Liver (tissue), 3 donors: ENCODE measurements at regions not wholly inside any gene's neighbourhood (a gene's known extent, or its start where the extent isn't known, plus 50 kb on each side); places are given as distances from the start of the nearest gene placed in this dataset.

Experiments used
- CTCF ChIP-seq: fragments of 150-350 bp; IDR thresholded peaks from 2 replicates; pipeline ENCODE4 v1.5.1; 2017; ENCODE audit warnings: improper control_type of control experiment, low read depth, low read length; ENCODE audit not compliant: missing input control
- EGR1 ChIP-seq, 2 donors: IDR thresholded peaks; 2 replicates each; pipeline ENCODE4 v1.6.1; 2016 to 2018; ENCODE audit warnings: antibody characterized with exemption in 2 of 2, low read depth in 2 of 2
- FOXA1 ChIP-seq: IDR thresholded peaks from 2 replicates; pipeline ENCODE4 v1.6.1; 2016; ENCODE audit warnings: antibody characterized with exemption
- GABPA ChIP-seq, 2 donors: IDR thresholded peaks in 1 of 2; conservative IDR thresholded peaks in 1 of 2; 2 replicates each; pipeline ENCODE4 v1.6.1; 2016; ENCODE audit warnings: antibody characterized with exemption in 2 of 2, mild to moderate bottlenecking in 1 of 2, moderate library complexity in 1 of 2
- JUND ChIP-seq, 2 donors: IDR thresholded peaks; 2 replicates each; pipeline ENCODE4 v1.6.1; 2016; ENCODE audit warnings: antibody characterized with exemption in 2 of 2
- RAD21 ChIP-seq, 2 donors: IDR thresholded peaks; 2 replicates each; pipeline ENCODE4 v1.6.1; 2016; ENCODE audit warnings: antibody characterized with exemption in 2 of 2, mild to moderate bottlenecking in 2 of 2
- SP1 ChIP-seq: IDR thresholded peaks from 2 replicates; pipeline ENCODE4 v1.6.1; 2018; ENCODE audit warnings: antibody characterized with exemption, mild to moderate bottlenecking
- TAF1 ChIP-seq: conservative IDR thresholded peaks from 2 replicates; pipeline ENCODE4 v1.6.1; 2016; ENCODE audit warnings: antibody characterized with exemption, mild to moderate bottlenecking
- YY1 ChIP-seq: IDR thresholded peaks from 2 replicates; pipeline ENCODE4 v1.6.1; 2016; ENCODE audit warnings: antibody characterized with exemption, mild to moderate bottlenecking
- TF ChIP-seq, protein P1 (sequence below): IDR thresholded peaks from 2 replicates; pipeline ENCODE4 v1.6.1; 2016; ENCODE audit warnings: antibody characterized with exemption, mild to moderate bottlenecking
- TF ChIP-seq, protein P2 (sequence below): IDR thresholded peaks from 2 replicates; pipeline ENCODE4 v1.6.1; 2016; ENCODE audit warnings: antibody characterized with exemption
- TF ChIP-seq, protein P3 (sequence below): IDR thresholded peaks from 2 replicates; pipeline ENCODE4 v1.6.1; 2016; ENCODE audit warnings: antibody characterized with exemption
- donor health status: healthy.
- donor health status: healthy.

GRCh38 chr1:240714568-240715292 lies 102.8 kb upstream of the GREM2 start:
- TF ChIP-seq RAD21 (IDR thresholded peaks at IDR 0.05) (no peak), CTCF (no peak), GABPA (IDR thresholded peaks at IDR 0.05 in 1 of 2, conservative IDR thresholded peaks at IDR 0.05 in 1 of 2) (no peak), EGR1 (IDR thresholded peaks at IDR 0.05; ENCODE audit: low read depth in 2 of 2) (no peak), SP1 (no peak), TAF1 (no peak), YY1 (no peak), JUND (IDR thresholded peaks at IDR 0.05) (no peak), FOXA1 (no peak)
- TF ChIP-seq, protein P1, sequence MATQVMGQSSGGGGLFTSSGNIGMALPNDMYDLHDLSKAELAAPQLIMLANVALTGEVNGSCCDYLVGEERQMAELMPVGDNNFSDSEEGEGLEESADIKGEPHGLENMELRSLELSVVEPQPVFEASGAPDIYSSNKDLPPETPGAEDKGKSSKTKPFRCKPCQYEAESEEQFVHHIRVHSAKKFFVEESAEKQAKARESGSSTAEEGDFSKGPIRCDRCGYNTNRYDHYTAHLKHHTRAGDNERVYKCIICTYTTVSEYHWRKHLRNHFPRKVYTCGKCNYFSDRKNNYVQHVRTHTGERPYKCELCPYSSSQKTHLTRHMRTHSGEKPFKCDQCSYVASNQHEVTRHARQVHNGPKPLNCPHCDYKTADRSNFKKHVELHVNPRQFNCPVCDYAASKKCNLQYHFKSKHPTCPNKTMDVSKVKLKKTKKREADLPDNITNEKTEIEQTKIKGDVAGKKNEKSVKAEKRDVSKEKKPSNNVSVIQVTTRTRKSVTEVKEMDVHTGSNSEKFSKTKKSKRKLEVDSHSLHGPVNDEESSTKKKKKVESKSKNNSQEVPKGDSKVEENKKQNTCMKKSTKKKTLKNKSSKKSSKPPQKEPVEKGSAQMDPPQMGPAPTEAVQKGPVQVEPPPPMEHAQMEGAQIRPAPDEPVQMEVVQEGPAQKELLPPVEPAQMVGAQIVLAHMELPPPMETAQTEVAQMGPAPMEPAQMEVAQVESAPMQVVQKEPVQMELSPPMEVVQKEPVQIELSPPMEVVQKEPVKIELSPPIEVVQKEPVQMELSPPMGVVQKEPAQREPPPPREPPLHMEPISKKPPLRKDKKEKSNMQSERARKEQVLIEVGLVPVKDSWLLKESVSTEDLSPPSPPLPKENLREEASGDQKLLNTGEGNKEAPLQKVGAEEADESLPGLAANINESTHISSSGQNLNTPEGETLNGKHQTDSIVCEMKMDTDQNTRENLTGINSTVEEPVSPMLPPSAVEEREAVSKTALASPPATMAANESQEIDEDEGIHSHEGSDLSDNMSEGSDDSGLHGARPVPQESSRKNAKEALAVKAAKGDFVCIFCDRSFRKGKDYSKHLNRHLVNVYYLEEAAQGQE = no peak
- TF ChIP-seq, protein P2, sequence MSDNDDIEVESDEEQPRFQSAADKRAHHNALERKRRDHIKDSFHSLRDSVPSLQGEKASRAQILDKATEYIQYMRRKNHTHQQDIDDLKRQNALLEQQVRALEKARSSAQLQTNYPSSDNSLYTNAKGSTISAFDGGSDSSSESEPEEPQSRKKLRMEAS = no peak
- TF ChIP-seq, protein P3, sequence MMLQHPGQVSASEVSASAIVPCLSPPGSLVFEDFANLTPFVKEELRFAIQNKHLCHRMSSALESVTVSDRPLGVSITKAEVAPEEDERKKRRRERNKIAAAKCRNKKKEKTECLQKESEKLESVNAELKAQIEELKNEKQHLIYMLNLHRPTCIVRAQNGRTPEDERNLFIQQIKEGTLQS = no peak
